Activated T-cell treated with anti-CD3 and anti-CD28 coated beads, Interleukin-2, amount 50 U/mL, for 1 hour (primary cell): ENCODE measurements at regions not wholly inside any gene's neighbourhood (a gene's known extent, or its start where the extent isn't known, plus 50 kb on each side); places are given as distances from the start of the nearest gene placed in this dataset.

Source experiments
- DNase-seq: peaks from one replicate; pipeline ENCODE4 v3.0.0-alpha.2; 2020

- peak; percentile 3 for DNase-seq
Observed at GRCh38 chr17:77533697-77534096, 392.9 kb downstream of the SEC14L1 start.

- no peak for DNase-seq
Observed at GRCh38 chr17:77534137-77534536, 393.4 kb downstream of the SEC14L1 start.

DNA sequence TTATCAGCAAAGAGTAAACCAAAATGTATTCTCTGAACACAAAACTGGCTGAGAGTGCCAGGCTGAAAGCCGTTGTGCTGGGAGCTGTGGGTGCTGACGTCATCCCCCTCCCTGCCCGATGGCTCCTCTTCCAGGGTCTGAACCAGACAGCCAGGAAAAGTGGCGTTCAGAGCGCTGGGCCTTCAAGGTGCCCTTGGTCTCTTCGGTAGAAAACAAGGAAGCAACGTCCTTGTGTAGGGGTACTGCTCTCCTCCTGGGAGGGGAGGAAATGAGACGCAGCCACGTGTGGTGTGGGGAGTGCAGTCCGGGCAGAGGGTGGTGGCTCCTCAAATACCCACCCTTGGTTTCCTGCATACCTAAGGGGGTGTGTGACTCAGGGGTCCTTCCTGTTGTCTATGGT is 394.7 kb downstream of the SEC14L1 start:
- DNase-seq: no peak

- DNase-seq: no peak
Observed at GRCh38 chr17:77535892-77536291, 395.1 kb downstream of the SEC14L1 start.

DNA sequence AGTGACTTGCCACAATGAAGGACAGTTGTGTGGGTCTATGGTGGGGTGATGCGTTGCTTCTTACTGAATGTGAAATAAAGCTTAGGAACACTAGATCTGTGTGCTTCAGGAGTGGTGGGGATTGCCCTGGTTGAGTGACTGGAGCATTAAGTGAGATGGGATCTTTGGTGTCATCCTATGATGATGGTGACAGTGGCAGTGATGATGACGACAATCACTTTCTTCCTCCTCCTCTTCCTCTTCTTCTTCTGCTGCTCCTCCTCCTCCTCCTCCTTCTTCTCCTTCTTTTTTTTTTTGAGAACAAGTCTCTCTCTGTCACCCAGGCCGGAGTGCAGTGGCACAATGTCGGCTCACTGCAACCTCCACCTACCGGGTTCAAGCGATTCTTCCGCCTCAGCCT is 396.8 kb downstream of the SEC14L1 start:
- no peak for DNase-seq

GRCh38 chr17:77540531-77540930 is 399.8 kb downstream of the SEC14L1 start:
- DNase-seq: no peak

- DNase-seq: no peak
Observed at GRCh38 chr17:77540975-77541374, 400.2 kb downstream of the SEC14L1 start.

DNA sequence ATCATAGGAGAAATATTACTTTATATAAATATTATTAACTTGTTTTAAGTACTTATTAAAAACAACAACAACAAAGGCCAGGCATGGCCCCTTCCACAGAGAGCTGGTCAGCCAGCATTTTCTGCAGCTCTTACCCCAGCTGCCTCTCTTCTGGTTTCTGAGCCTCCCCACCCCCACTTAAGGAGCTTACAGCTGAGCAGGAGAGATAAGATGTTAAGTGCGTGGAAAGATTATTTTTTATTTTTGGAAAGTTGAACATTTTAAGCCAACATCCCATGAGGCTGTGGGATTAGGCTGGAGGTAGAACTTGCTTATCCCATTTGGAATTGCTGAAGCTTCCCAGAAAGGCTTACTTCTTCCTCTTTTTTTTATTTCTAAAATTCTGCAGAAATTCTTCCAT is 401.2 kb downstream of the SEC14L1 start:
- DNase-seq: no peak

GRCh38 chr17:77542551-77543490 is 402.1 kb downstream of the SEC14L1 start:
- DNase-seq: peak; percentile 64

GRCh38 chr17:77543801-77544200 is 403.0 kb downstream of the SEC14L1 start:
- DNase-seq: no peak

GRCh38 chr17:77544347-77545110 is 403.8 kb downstream of the SEC14L1 start:
- DNase-seq: no peak

- no peak for DNase-seq
Observed at GRCh38 chr17:77546772-77547241, 406.0 kb downstream of the SEC14L1 start.

GRCh38 chr17:77548967-77549366 is 408.2 kb downstream of the SEC14L1 start:
- DNase-seq: no peak

- no peak for DNase-seq
Observed at GRCh38 chr17:77549726-77550366, 408.7 kb upstream of the TNRC6C start.

DNA sequence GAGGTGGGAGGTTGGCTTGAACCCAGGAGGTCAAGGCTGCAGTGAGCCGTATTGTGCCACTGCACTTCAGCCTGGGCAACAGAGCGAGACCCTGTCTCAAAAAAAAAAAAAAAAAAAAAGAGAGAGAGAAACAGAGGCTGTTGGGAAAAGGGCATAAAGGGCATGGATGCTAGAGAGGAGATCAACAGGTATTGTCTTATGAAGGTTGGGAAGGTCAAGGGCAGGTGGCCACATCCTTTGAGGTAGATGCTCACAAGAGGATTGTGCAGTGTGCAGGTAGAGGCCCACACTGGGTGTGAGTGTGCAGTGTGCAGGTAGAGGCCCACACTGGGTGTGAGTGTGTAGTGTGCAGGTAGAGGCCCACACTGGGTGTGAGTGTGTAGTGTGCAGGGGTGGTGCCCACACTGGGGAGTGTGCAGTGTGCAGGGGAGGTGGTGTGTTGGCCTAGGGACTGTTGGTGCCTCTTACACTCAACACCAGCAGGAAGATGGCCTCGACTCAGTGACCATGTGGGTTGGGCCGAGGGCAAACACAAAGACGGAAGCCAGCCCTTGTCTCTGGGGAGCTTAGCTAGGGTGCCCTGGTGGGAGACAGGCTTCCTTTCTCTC is 404.9 kb upstream of the TNRC6C start:
- no peak for DNase-seq

- no peak for DNase-seq
Observed at GRCh38 chr17:77555121-77555591, 403.3 kb upstream of the TNRC6C start.

DNA sequence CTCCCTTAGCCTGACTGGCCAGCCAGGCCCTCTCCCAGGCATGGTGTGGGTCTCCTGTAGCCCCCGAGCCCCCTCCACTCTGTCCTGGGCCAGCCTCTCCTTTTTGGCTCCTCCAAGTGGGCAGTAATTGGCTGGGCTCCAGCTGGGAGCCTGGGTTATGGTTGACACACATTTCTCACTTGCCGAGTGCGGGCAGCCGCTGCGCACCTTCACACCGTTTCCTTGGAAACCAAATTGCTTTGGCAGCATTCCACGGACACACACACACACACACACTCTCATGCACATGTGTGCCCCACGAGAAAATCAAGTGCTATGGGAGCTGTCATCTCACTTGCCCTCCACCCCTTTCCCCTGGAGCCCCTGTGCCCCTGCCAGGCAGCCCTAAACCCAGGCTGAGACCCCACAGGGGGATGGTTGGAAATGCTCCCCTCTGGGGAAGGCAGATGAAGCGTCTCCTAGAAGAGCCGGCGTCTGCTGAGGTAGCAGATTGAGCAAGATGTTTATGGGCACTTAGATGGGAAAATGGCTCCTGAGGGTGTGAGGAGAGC is 402.7 kb upstream of the TNRC6C start:
- no peak for DNase-seq

- DNase-seq: no peak
Observed at GRCh38 chr17:77556383-77557061, 402.0 kb upstream of the TNRC6C start.

DNA sequence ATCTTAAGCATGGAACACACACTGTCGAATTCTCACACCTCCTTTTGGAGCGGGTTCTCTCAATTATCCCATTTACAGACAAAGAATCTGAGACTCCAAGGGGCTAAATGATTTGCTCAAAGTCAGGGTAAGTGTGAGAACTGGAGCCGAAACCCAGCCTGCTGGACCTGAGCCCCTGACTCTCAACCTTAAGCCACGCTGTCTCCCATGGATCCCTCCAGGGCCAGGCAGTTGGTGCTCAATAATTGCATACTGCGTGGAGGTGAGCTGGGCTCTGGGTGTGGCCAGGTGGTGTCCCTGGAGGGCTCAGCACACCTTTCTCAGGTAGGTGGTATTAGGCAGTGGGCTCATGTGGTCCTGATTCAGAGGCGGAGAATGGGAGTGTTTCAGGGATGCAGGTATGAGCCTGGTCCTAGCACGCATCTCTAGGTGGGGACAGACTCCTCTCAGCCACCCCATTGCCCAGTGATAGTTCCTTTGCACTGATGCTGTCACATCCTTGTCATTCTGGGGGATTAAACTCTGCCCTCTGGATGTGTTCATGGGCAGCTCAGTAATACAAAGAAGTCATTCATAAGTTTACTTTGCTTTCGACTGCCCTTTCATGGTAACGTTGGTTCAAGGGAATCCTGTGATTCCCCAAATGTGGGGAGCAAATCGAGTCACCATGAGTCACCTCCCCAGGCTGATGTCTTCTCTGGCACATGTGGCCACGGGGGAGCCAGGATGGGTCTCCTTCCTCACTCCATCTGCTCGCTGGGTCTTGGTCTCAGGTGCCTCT is 399.5 kb upstream of the TNRC6C start:
- DNase-seq: no peak

- DNase-seq: no peak
Observed at GRCh38 chr17:77560381-77560780, 398.1 kb upstream of the TNRC6C start.

- no peak for DNase-seq
Observed at GRCh38 chr17:77560841-77561240, 397.7 kb upstream of the TNRC6C start.
